ENCODE measurements at regions not wholly inside any gene's neighbourhood (a gene's known extent, or its start where the extent isn't known, plus 50 kb on each side); places are given as distances from the start of the nearest gene placed in this dataset.

GRCh38 chr10:3995302-3996210, 210.5 kb upstream of the KLF6 start:
- Histone ChIP-seq H3K9me3 (ENCODE audit: insufficient read depth, low read depth, low read length) (peaks cover 4% of the 10 kb centered on the region; the same call in 1 of the 2 replicates), H3K9ac (ENCODE audit: low read depth, low read length) (no peak overlapping the region), H3K4me1 (ENCODE audit: insufficient read depth, low read length) (no peaks in the 10 kb centered on the region), H3K4me3 (ENCODE audit: low read length) (no peak overlapping the region), H3K27ac (ENCODE audit: low read length) (no peak overlapping the region), H3K36me3 (ENCODE audit: insufficient read depth, low read depth, low read length) (no peaks in the 10 kb centered on the region), H3K27me3 (ENCODE audit: insufficient read depth, low read length) (no peaks in the 10 kb centered on the region)

GRCh38 chr10:3992382-3993178, 207.6 kb upstream of the KLF6 start:
- Histone ChIP-seq H3K27me3 (ENCODE audit: insufficient read depth, low read length) (no peaks in the 10 kb centered on the region), H3K4me1 (ENCODE audit: insufficient read depth, low read length) (no peaks in the 10 kb centered on the region), H3K9me3 (ENCODE audit: insufficient read depth, low read depth, low read length) (no peaks in the 10 kb centered on the region), H3K4me3 (ENCODE audit: low read length) (no peak overlapping the region), H3K9ac (ENCODE audit: low read depth, low read length) (no peak overlapping the region), H3K36me3 (ENCODE audit: insufficient read depth, low read depth, low read length) (no peaks in the 10 kb centered on the region), H3K27ac (ENCODE audit: low read length) (no peak overlapping the region)

DNA sequence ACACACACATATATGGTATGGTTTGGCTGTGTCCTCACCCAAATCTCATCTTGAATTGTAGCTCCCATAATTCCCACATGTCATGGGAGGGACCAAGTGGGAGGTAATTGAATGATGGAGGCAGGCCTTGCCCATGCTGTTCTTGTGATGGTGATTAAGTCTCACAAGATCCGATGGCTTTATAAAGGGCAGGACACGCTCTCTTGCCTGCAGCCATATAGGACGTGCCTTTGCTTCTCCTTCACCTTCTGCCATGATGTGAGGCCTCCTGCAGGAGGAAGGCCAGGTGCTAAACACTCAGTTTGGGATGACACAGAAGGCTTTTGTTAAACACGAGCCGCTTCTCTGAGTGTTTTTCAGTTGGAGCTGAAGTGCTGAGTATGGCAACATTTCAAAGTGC, 205.3 kb upstream of the KLF6 start:
- Histone ChIP-seq H3K9me3 (ENCODE audit: insufficient read depth, low read depth, low read length) (no peaks in the 10 kb centered on the region), H3K9ac (ENCODE audit: low read depth, low read length) (no peak overlapping the region), H3K4me3 (ENCODE audit: low read length) (no peak overlapping the region), H3K36me3 (ENCODE audit: insufficient read depth, low read depth, low read length) (no peaks in the 10 kb centered on the region), H3K27me3 (ENCODE audit: insufficient read depth, low read length) (no peaks in the 10 kb centered on the region), H3K27ac (ENCODE audit: low read length) (no peak overlapping the region), H3K4me1 (ENCODE audit: insufficient read depth, low read length) (no peaks in the 10 kb centered on the region)

- Histone ChIP-seq H3K27me3 (ENCODE audit: insufficient read depth, low read length) (no peaks in the 10 kb centered on the region), H3K36me3 (ENCODE audit: insufficient read depth, low read depth, low read length) (no peaks in the 10 kb centered on the region), H3K9me3 (ENCODE audit: insufficient read depth, low read depth, low read length) (peaks cover 7% of the 10 kb centered on the region; the same call in 1 of the 2 replicates), H3K4me1 (ENCODE audit: insufficient read depth, low read length) (no peaks in the 10 kb centered on the region), H3K4me3 (ENCODE audit: low read length) (no peak overlapping the region), H3K9ac (ENCODE audit: low read depth, low read length) (no peak overlapping the region), H3K27ac (ENCODE audit: low read length) (no peak overlapping the region)
Measured at GRCh38 chr10:3987143-3987974, 202.3 kb upstream of the KLF6 start.

- Histone ChIP-seq H3K4me1 (ENCODE audit: insufficient read depth, low read length) (no peaks in the 10 kb centered on the region), H3K27me3 (ENCODE audit: insufficient read depth, low read length) (no peaks in the 10 kb centered on the region), H3K36me3 (ENCODE audit: insufficient read depth, low read depth, low read length) (no peaks in the 10 kb centered on the region), H3K4me3 (ENCODE audit: low read length) (no peak overlapping the region), H3K27ac (ENCODE audit: low read length) (no peak overlapping the region), H3K9ac (ENCODE audit: low read depth, low read length) (no peak overlapping the region), H3K9me3 (ENCODE audit: insufficient read depth, low read depth, low read length) (peaks cover 7% of the 10 kb centered on the region; the same call in 1 of the 2 replicates)
Measured at GRCh38 chr10:3986493-3987142, 201.6 kb upstream of the KLF6 start.

DNA sequence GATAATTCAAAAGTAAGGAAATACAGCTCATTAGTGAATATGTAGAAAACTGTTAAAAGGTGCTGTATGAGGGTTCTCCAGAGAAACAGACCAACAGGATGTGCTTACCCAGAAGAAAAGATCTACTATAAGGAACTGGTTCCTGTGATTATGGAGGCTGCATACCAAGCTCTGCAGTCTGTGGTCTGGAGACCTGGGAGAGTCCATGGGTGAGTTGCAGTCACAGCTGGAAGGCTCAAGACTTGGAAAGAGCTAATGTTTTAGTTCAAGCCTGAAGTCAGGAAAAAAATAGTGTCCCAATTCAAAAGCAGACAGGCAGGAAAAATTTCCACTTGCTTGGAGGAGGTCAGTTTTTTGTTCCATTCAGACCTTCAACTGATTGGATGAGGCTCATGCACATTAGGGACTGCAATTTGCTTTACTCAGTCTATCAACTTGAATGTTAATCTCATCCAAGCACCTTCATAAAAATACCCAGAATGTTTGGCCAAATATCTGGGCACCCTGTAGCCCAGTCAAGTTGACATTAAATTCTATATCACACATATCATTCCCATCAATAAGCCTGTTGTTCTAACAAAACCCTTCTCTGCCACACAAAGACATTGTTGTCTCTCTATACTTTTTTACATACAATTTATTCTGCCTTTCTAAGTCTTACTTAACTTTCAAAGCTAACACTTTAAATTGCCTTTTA, 197.9 kb upstream of the KLF6 start:
- Histone ChIP-seq H3K9me3 (ENCODE audit: insufficient read depth, low read depth, low read length) (peaks cover 7% of the 10 kb centered on the region; the same call in 1 of the 2 replicates), H3K27ac (ENCODE audit: low read length) (no peak overlapping the region), H3K9ac (ENCODE audit: low read depth, low read length) (no peak overlapping the region), H3K27me3 (ENCODE audit: insufficient read depth, low read length) (no peaks in the 10 kb centered on the region), H3K4me1 (ENCODE audit: insufficient read depth, low read length) (no peaks in the 10 kb centered on the region), H3K36me3 (ENCODE audit: insufficient read depth, low read depth, low read length) (no peaks in the 10 kb centered on the region), H3K4me3 (ENCODE audit: low read length) (no peak overlapping the region)

DNA sequence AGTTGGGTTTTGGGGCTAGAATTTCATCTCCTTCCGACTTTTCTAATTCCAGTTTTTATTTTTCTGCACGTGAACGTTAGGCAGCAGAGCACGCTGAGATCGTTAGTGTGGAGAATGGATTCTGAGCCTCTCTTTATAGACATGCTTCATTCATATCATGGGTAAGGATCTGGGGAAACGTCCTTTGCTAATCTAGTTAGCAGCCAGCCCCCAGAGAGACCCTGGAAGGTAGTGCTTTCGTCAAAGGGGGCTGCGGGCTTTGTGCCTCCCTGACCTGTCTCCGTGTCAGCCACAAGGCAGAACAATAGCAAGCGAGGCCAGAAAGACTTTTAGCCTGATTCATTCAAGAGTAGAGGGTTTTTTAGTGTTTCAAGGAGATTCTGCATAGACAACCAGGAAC, 196.3 kb upstream of the KLF6 start:
- no peaks in the 10 kb centered on the region for H3K27me3 ChIP-seq (ENCODE audit: insufficient read depth, low read length)
- H3K9me3 ChIP-seq (ENCODE audit: insufficient read depth, low read depth, low read length): peaks cover 7% of the 10 kb centered on the region; the same call in 1 of the 2 replicates
- no peaks in the 10 kb centered on the region for H3K4me1 ChIP-seq (ENCODE audit: insufficient read depth, low read length)
- no peak overlapping the region for H3K9ac ChIP-seq (ENCODE audit: low read depth, low read length)
- H3K27ac ChIP-seq (ENCODE audit: low read length): no peak overlapping the region
- no peak overlapping the region for H3K4me3 ChIP-seq (ENCODE audit: low read length)
- H3K36me3 ChIP-seq (ENCODE audit: insufficient read depth, low read depth, low read length): no peaks in the 10 kb centered on the region

GRCh38 chr10:3980660-3981059, 195.7 kb upstream of the KLF6 start:
- H3K27ac ChIP-seq (ENCODE audit: low read length): no peak overlapping the region
- no peaks in the 10 kb centered on the region for H3K27me3 ChIP-seq (ENCODE audit: insufficient read depth, low read length)
- no peak overlapping the region for H3K4me3 ChIP-seq (ENCODE audit: low read length)
- peaks cover 7% of the 10 kb centered on the region; the same call in 1 of the 2 replicates for H3K9me3 ChIP-seq (ENCODE audit: insufficient read depth, low read depth, low read length)
- H3K36me3 ChIP-seq (ENCODE audit: insufficient read depth, low read depth, low read length): no peaks in the 10 kb centered on the region
- no peaks in the 10 kb centered on the region for H3K4me1 ChIP-seq (ENCODE audit: insufficient read depth, low read length)
- H3K9ac ChIP-seq (ENCODE audit: low read depth, low read length): no peak overlapping the region

- H3K27ac ChIP-seq (ENCODE audit: low read length): no peak overlapping the region
- H3K9me3 ChIP-seq (ENCODE audit: insufficient read depth, low read depth, low read length): peaks cover 7% of the 10 kb centered on the region; the same call in 1 of the 2 replicates
- no peak overlapping the region for H3K4me3 ChIP-seq (ENCODE audit: low read length)
- no peaks in the 10 kb centered on the region for H3K4me1 ChIP-seq (ENCODE audit: insufficient read depth, low read length)
- H3K27me3 ChIP-seq (ENCODE audit: insufficient read depth, low read length): no peaks in the 10 kb centered on the region
- H3K36me3 ChIP-seq (ENCODE audit: insufficient read depth, low read depth, low read length): no peaks in the 10 kb centered on the region
- H3K9ac ChIP-seq (ENCODE audit: low read depth, low read length): no peak overlapping the region
Measured at GRCh38 chr10:3980144-3980543, 195.1 kb upstream of the KLF6 start.

DNA sequence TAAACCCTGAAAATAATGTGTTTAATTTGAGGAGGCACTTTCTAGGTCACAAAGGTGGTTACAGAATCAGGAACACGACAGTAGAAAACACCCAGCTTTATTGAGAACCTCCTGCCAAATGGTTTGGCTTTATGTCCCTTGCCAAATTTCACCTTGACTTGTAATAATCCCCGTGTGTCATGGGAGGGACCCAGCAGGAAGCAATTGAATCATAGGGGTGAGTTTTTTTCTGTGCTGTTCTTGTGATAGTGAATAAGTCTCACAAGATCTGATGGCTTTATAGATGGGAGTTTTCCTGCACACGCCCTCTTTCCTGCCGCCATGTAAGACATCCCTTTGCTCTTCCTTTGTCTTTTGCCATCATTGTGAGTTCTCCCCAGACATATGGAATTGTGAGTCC, 193.8 kb upstream of the KLF6 start:
- H3K27ac ChIP-seq (ENCODE audit: low read length): no peak overlapping the region
- H3K9ac ChIP-seq (ENCODE audit: low read depth, low read length): no peak overlapping the region
- H3K9me3 ChIP-seq (ENCODE audit: insufficient read depth, low read depth, low read length): peaks cover 7% of the 10 kb centered on the region; the same call in 1 of the 2 replicates
- H3K4me3 ChIP-seq (ENCODE audit: low read length): no peak overlapping the region
- no peaks in the 10 kb centered on the region for H3K36me3 ChIP-seq (ENCODE audit: insufficient read depth, low read depth, low read length)
- no peaks in the 10 kb centered on the region for H3K4me1 ChIP-seq (ENCODE audit: insufficient read depth, low read length)
- H3K27me3 ChIP-seq (ENCODE audit: insufficient read depth, low read length): no peaks in the 10 kb centered on the region
